HK-2 (cell line): ENCODE measurements at regions not wholly inside any gene's neighbourhood (a gene's known extent, or its start where the extent isn't known, plus 50 kb on each side); places are given as distances from the start of the nearest gene placed in this dataset.
"Not testable (repeated sequence)": the region's sequence is repeated elsewhere in the genome, so short reads cannot be mapped to it uniquely, and the experiment has no call there.

ENCODE experiments used
- DNase-seq: peaks from one replicate; pipeline ENCODE4 v3.0.0-alpha.2; 2018; ENCODE audit not compliant: unreplicated experiment

DNA sequence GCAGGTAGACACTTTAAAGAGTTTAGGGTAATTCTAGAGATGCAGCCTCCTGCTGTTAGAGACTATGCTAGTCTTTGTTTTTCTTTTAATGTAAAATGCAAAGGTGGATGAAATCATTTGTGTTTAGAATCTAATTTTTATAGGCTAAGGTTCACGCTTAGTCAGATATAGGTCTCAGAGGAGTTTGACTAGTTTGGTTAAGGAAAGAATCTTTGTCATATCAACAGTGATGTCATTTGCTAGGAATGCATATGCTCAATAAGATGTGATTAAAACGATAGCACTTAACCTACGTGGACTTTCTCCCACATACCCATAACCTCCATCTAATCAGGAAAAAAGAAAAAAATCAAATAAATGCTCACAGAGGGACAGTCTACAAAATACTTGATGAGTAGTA, 859.3 kb upstream of the ATXN7L3B start:
- no peak for DNase-seq

DNA sequence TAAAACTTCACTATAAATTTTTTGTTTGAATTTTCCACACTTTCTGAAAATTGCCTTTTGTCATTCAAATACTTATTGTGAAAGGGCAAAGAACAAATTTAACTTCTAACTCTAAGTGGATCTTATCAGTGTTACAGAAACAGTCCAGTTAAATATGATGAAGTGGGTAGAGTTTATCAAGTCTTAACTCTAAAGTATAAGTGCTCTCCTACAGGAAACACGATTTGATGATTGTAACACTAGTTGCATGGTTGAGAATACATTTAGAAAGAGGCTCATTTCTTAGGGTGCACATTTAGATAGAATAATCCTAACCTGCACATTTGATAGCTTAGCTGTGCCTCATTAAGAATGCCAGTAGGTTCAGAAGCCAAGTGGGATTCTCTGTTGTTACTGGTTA, 838.3 kb upstream of the ATXN7L3B start:
- DNase-seq = no peak

DNA sequence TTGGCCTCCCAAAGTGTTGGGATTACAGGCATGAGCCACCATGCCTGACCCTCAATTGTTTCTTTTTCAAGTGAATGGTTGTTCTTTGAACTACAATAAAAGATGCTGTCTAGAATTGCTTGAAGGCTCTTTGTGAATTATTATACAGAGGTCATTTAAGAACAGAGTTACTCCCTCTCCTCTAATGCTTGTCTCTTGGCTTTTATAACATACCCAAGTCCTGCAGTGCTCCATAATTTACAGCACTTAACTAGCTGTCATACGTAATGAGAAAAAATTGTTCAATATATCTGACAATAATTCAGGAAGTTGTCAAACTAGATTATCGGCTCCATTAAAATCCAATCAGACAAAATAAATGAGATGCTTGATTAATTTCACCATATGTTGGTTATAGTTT, 823.0 kb upstream of the ATXN7L3B start:
- no peak for DNase-seq

DNA sequence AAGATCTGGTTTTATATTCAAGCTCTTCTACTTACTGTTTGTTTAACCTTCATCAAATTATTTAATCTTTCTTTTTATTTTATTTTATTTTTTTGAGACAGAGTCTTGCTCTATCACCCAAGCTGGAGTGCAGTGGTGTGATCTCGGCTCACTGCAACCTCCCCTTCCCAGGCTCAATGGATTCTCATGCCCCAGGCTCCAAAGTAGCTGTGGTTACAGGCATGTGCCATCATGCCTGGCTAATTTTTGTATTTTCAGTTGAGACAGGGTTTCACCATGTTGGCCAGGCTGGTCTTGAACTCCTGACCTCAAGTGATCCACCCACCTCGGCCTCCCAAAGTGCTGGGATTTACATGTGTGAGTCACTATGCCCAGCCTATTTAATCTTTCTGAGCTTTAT, 821.5 kb upstream of the ATXN7L3B start:
- not testable (repeated sequence) for DNase-seq

DNA sequence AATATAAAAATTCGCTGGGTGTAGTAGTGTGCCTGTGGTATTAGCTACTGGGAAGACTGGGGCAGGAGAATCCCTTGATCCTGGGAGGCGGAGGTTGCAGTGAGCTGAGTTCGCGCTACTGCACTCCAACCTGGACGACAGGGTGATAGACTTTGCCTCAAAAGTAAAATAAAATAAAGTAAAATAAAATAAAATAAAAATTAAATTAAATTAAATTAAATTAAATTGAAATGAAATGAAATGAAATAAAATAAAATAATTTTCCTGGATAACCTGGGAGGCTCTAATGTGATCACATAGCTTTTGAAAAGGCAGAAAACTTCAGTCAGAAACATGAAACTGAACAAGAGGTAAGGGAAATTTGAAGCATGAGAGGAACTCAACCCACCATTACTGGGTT, 818.4 kb upstream of the ATXN7L3B start:
- DNase-seq = no peak

DNA sequence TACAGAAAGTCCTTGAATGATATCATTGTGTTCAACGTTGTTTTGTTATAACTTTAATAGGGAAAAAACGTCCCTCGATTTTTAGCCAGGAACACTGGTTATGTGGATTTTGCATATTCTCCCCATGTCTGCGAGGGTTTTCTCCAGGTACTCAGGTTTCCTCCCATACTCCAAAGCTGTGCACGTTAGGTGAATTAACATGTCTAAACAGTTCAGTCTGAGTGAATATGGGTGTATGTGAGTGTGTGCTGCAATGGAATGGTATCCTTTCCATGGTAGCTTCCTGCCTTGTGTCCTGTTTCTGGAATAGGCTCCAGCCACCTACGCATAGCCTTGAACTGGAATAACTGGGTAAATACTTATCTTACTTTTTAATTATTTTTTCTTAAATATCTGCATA, 810.8 kb upstream of the ATXN7L3B start:
- no peak for DNase-seq

DNA sequence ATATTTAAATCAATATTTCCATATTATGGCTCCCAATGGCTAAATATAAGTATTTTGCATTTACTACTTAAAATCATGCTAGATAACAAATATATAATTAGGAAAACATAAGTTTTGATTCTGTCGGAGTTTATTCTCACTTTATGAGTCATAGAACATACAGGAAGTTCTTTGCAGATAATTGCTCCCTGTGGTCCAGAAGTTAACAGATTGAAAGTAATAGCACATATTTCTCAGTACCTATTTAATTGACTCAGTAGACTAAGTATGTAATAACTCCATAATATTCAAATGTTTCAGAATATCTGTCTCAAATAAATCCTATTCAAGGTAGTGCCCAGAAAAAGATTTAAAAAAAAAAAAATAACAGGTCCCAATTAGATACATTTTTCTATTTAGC, 806.0 kb upstream of the ATXN7L3B start:
- no peak for DNase-seq

DNA sequence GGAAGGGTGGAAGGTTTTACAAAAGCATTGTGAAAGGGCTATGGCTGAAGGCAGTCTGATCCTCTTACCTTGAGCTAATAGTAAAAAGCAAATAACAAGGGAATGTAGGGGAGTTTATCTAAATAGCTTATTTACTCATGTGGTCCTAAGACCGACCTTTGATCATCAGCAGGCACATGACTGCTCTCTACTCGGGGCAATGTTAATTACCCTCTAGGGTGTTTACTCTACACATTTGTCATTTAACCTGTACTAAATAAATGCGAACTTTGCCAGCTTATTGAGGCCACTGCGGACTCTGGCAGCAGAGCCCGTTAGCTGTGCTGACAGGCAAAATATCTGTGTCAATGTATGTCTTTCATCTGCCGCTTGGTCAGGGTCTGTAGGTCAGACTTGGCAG, 768.3 kb upstream of the ATXN7L3B start:
- no peak for DNase-seq

DNA sequence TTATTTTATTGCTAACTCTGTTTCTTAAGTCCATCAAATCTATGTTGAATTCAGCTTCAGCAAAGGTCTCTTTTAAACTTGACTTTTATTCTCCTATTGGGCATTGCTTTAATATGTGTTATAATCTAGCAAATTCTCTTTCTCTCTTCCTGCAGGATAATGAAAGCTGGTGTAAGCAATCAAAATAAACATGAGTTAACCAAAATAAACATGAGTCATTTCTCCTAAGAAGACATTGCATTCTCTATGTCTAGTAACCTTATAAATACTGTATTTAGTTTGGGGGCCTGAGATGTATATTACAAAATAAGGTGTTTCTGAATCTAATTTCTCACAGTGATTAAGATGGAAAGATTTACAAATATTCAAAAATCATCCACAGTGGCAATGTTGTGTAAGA, 739.1 kb upstream of the ATXN7L3B start:
- no peak for DNase-seq

DNA sequence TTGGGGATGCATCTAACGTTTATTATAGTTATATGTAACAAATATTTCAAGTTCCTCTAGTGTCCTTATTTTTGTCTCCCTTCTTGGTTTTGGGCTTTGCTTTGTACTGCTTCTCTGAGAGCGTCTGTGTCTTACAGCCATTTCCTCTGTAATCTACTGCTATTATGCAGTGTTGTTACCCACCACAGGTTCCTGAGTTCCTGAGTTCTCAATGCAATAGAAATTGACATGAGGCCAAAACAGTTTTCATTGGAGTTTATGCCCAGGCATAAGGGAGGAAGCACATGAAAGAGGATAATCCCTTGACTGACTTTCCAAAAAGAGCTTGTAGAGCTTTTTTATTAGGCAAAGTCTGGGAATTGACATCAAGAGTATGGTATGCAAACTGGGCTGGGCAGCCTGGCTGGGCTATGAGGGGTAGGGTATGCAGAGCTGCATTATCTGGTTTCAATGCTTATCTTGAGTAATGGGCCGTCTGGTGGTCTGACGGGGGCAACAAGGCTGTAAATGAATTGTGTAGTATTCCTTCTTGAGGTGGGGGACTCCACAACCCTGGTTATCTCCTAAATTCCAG, 722.5 kb upstream of the ATXN7L3B start:
- no peak for DNase-seq

DNA sequence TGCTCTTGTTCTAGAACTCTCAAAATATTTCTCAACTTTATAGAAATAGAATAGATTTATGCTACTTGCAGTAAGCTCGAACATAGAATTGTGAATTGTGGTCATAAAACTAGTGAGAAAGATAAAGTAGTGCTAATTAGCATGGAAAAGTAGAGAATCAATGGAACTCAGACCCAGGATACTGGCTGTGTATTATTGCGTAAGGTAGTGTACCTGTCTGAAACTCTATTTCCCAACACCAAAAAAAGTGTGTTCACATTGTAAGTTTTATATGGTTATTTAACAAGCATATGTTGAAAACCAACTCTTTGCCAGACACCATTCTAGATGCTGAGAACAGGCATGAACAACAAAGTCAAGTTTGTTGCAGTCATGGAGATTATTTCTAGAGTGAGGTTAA, 720.5 kb upstream of the ATXN7L3B start:
- no peak for DNase-seq

DNA sequence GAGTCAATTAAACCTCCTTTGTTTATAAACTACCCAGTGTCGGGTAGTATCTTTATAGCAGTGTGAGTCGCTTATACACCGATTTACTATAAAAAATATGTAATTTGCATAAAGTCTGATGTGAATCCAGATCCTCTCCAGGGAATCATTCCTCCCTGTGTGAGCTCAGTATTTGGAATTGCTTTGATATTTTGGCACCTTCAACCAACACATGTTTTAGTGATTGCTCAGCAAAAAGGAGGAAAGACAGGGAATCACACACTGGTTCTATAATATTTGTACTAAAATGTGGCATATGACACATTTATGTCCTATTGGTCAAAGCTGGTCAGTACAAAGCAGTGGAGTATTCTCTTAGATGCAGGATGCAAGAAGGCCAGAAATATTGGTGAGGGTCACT, 703.9 kb upstream of the ATXN7L3B start:
- no peak for DNase-seq

DNA sequence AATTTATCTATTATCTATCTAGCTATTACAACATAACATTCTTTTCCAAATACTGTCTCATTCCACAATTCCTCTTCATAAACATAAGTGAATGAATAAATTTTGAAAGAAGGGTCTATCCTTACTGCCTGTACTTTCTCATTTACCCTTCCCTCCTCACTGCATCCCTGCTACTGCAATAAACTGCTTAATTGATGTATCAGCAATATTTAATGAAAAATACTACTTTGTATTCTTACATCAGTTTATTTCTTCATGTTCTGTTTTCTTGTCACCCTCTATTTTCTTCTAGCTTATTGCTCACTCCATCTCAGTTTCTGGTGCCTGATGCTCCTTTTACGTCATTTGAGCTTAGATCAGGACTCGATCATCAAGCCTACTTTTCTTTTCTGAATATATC, 695.7 kb upstream of the ATXN7L3B start:
- no peak for DNase-seq

DNA sequence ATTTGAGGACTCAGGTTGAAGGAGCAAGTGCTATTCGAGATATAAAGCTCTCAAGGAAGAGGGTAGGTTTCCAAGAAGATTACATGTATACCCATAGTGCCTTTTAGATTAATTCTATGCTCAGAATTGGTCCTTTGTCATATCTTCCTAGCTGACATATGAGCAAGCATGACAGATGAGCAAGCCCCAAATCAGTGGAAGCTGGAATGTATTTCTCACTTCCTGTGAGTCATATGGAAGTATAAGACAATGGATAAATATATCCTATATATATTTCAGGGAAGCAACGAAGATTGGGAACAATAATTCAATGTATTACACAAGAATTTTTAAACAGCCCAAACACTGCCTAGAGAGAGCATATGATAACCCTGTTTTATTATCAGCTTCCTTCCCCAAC, 674.1 kb upstream of the ATXN7L3B start:
- no peak for DNase-seq

DNA sequence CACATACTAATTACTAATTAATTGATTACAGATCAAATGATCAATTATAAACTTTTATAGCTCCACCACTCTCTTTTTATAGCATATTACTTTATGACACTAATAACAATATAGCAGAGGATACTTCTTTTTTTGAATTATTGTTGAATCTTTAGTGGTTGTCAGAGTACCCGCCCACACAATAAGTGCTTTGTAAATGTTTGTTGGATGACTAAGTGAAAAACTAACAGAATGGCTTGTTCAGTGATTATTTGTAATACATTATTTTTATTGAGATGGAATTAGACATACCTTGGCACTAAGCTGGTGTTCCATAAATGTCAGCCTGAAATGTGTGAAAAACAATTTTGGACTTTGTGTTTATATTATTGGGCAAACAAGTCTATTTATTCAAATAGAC, 670.5 kb upstream of the ATXN7L3B start:
- DNase-seq = no peak

DNA sequence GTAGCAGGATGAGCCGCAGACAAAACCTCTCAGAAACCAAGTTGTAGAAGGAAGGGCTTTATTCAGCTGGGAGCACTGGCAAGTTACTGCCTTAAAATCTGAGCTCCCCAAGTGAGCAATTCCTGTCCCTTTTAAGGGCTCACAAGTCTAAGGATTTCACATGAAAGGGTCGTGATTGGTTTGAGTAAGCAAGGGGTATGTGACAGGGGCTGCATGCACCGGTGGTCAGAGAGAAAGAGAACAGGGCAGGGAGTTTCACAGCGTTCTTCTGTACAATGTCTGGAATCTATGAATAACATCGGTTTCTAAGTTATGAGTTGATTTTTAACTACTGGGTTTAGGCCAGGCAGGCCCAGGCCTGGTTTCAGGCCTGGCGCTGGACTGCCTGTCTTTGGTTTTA, 660.3 kb upstream of the ATXN7L3B start:
- not testable (repeated sequence) for DNase-seq

DNA sequence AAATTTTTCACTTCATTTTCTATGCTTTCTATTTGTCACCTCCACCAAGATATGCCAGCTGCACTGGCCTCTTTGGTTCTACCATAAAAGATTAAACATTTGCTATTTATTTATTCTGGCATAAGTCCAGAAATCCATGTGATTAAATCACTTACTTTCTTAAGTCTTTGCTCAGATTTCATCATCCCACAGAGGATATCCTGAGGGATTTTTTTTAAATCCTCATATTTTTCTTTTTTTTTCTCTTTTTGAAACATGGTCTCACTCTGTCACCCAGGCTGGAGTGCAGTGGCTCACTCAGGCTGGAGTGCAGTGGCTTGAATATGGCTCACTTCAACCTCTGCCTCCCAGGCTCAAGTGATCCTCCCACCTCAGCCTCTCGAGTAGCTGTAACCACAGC, 645.4 kb upstream of the ATXN7L3B start:
- DNase-seq = peak; percentile 13

DNA sequence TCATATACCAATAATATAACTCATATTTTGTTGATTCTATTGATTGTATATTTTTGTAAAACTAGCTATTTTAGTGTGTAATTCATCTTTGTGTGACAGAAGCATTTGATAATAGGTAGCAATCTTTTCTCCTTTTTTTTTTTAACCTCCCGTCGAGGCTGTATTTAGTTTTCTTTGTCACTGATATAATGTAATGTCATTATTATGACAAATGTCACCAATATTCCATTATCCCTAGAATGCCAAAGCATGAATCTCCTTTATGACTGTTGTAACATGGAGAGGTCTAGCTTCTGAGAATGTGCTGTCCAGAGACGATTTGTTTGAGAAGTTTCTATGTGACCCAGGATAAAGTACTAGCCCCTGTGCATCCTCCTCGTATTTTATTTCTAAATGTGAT, 639.0 kb upstream of the ATXN7L3B start:
- DNase-seq = no peak

DNA sequence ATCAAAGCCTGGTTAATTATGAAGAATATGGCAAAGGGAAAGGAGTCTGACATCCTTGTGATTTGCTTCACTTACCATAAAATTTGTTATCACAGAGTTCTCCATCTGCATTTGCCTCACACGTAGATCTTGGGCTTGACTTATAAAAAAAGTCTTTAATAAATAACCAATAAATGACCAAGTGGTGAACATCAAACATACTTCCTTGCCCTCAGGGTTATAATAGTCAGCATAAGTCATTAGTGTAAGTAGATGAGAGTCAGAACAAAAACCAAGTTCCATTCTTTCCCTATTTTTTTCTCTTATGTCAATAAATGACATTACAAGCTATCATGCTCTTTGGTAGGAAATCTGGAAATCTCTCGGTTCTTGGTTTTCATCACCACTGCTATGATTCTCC, 635.4 kb upstream of the ATXN7L3B start:
- no peak for DNase-seq

DNA sequence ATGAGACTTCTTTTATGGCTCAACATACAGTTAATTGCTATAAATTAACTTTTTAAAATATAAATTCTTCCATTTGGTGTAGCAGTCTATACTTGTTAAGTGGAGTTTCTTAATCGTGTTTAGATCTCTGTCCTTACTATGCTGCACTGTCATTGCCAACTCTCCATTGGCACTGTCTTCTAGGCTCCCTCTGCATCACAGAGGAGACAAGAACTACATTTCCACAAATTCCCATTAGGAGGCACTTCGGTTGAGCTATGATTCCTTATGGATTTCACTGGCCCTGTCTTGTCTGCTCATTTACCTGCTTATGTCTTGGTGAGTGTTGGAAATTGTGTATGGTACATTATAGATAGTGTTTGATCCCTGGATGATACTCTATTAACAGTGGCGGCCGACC, 630.9 kb upstream of the ATXN7L3B start:
- DNase-seq = no peak

DNA sequence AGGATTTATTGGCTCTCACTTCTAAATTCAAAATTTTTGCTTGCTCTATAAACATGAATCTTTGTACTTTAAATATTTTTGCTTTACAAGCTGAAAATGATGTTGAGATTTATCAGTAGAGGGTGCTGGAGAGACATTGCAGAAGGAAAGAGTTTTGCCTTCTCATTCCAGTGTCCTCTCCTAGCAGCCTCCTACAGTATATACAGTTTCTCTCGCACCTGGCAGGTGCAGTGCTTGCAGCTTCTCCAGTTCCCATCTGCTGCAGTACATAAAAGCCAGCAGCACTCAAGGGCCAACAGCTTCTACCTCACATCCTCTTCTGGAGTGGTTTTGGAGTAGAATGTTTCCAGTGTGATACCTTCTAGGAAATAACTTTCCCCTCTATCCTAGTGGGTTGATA, 601.8 kb upstream of the ATXN7L3B start:
- no peak for DNase-seq

DNA sequence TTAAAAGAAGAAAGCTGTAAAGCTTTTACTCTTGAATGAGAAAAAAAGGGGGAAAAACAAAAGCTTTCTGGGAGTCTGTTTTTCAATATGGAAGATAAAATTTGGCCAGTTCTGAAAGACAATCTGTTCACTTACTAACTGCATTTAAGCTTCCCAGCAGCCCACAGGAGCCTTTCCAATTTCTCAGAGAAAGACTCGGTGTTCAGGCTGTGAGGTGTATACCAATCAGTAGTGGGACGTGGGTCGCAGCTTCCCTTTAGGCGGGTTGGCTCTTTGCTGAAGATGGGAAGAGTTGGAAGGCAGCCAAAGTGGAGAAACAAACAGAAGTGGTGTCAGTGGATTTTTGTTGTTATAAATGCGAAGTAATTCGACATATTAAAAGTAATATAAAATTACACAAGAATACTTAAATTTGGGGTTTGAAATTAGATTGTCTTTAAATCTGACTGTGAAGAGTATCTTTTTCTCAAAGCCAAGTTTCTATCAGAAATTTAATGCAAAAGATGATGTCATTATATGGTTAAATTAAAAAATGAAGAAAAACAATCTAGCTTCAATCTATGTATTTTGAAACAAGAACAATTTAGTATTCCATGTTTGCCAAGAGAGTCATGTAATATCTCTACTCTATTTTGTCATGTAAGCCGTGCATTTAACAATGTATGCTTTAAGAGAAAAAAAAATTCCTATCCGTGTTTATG, 590.2 kb upstream of the ATXN7L3B start:
- DNase-seq = no peak

DNA sequence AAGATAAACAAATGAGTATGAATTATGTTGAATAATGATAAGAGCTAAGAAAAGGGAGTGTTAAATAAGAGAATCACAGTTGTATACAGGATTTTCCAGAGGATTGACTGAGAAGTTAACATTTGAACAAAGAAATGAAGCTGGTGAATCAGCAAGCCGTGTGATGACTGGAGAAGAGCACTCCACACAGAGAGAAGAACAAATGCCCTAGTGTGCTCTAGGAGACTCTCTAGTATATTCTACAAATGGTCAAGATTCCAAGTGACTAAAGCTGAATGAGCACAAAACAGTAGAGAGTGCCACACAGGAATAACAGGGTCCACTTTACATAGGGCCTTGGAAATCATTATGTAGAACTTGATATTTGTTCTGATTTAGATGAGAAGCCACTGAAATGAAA, 587.1 kb upstream of the ATXN7L3B start:
- DNase-seq = no peak
